ENCODE measurements at regions not wholly inside any gene's neighbourhood (a gene's known extent, or its start where the extent isn't known, plus 50 kb on each side); places are given as distances from the start of the nearest gene placed in this dataset.

- no peak for DNase-seq
Measured at GRCh38 chr22:22036588-22036987, 54.0 kb upstream of the TOP3B start.

GRCh38 chr22:22035771-22036314, 53.3 kb upstream of the TOP3B start:
- DNase-seq = no peak

GRCh38 chr22:22035203-22035602, 52.6 kb upstream of the TOP3B start:
- DNase-seq = no peak

GRCh38 chr22:22034469-22035132, 52.0 kb upstream of the TOP3B start:
- DNase-seq = no peak

GRCh38 chr22:22033803-22034468, 51.3 kb upstream of the TOP3B start:
- no peak for DNase-seq

GRCh38 chr22:22032906-22033802, 50.6 kb upstream of the TOP3B start:
- no peak for DNase-seq

- DNase-seq = no peak
Measured at GRCh38 chr22:22032099-22032905, 49.7 kb upstream of the TOP3B start.
